ENCODE measurements at regions not wholly inside any gene's neighbourhood (a gene's known extent, or its start where the extent isn't known, plus 50 kb on each side); places are given as distances from the start of the nearest gene placed in this dataset.

DNA sequence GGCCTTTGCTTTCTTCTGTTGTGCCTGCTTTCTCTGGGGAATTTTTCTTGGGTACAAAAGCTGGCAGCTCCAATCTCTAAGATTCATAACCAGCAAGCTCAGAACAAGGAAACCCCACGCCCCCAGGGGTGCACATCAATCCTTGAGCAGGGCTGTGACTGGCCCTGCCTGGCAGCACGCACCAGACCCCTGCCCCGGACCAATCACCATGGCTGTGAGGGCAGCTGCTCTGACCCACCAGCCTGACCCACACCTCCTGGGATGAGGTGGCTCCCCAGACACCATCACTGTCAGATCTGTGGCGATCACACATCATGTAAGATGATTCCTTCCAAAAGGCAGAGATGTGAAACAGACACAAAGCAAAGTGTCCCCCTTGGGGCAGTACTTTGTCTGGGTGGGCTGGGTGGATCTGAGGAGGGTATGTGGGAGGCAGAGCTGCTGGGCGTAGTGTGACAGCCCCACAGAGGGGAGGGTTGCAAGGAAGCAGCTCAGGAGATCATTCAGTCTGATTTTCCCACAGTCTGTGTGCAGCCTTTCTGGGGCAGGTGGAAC is 175.5 kb upstream of the SHH start:
- H3K4me2 ChIP-seq (replicated peaks; ENCODE audit: low read depth, low read length, poor library complexity, severe bottlenecking), result no peak overlapping the region
- H2AFZ ChIP-seq (ENCODE audit: insufficient read depth, low read depth, low read length, poor library complexity, severe bottlenecking), result no peak overlapping the region
- H3K4me1 ChIP-seq (ENCODE audit: control insufficient read depth in 2 of 2, insufficient read depth in 2 of 2, low read length in 2 of 2), result no peaks in the 10 kb centered on the region
- H3K27ac Mint-ChIP-seq, result no peak overlapping the region
- H3K4me3 ChIP-seq (ENCODE audit: control extremely low read depth in 1 of 5, extremely low read depth in 1 of 5, insufficient read depth in 1 of 5, low read depth in 2 of 5, low read length in 4 of 5), result no peak overlapping the region
- CTCF ChIA-PET, result no interaction called here
- no peak for ATAC-seq (ENCODE audit: low read depth)
- H3K79me2 ChIP-seq (ENCODE audit: control insufficient read depth, insufficient read depth, low read length), result no peaks in the 10 kb centered on the region
- H3K9ac ChIP-seq (ENCODE audit: low read length), result no peak overlapping the region
- intact Hi-C loops (cut with micrococcal nuclease), result no loop called here
- H3K27ac ChIP-seq (ENCODE audit: low read length in 2 of 2), result no peak overlapping the region
- peaks cover 0 to 23% (median 0%) of the 10 kb centered on the region in 3 donors for H3K9me3 ChIP-seq (ENCODE audit: control extremely low read depth in 1 of 3, control insufficient read depth in 2 of 3, insufficient read depth in 1 of 3, low read length in 2 of 3)
- H3K4me3 Mint-ChIP-seq, result no peak overlapping the region
- H3K9me3 Mint-ChIP-seq (ENCODE audit: insufficient read depth), result no peaks in the 10 kb centered on the region
- H3K4me1 Mint-ChIP-seq, result no peaks in the 10 kb centered on the region
- H4K20me1 ChIP-seq (ENCODE audit: control insufficient read depth, insufficient read depth, low read length, poor library complexity, severe bottlenecking), result no peaks in the 10 kb centered on the region
- H3K27me3 Mint-ChIP-seq, result no peaks in the 10 kb centered on the region
- 78% methylated on average over 4 of the region's 5 CpGs for WGBS (ENCODE audit: insufficient coverage)
- H3K27me3 ChIP-seq (replicated peaks in 1 of 4; ENCODE audit: control extremely low read depth in 1 of 4, control insufficient read depth in 3 of 4, insufficient read depth in 4 of 4, low read length in 3 of 4), result no peaks in the 10 kb centered on the region
- POLR2A ChIA-PET, result no interaction called here
- DNase-seq, result no peak
- no peaks in the 10 kb centered on the region for H3K36me3 ChIP-seq (replicated peaks in 1 of 2; ENCODE audit: control extremely low read depth in 1 of 2, control insufficient read depth in 1 of 2, extremely low read depth in 1 of 2, insufficient read depth in 2 of 2, low read length in 1 of 2)
- no peak for TF ChIP-seq EZH2 (IDR thresholded peaks at IDR 0.05; ENCODE audit: borderline replicate concordance, insufficient read depth, low read depth, low read length, poor library complexity, severe bottlenecking)
- TF ChIP-seq, protein P1, sequence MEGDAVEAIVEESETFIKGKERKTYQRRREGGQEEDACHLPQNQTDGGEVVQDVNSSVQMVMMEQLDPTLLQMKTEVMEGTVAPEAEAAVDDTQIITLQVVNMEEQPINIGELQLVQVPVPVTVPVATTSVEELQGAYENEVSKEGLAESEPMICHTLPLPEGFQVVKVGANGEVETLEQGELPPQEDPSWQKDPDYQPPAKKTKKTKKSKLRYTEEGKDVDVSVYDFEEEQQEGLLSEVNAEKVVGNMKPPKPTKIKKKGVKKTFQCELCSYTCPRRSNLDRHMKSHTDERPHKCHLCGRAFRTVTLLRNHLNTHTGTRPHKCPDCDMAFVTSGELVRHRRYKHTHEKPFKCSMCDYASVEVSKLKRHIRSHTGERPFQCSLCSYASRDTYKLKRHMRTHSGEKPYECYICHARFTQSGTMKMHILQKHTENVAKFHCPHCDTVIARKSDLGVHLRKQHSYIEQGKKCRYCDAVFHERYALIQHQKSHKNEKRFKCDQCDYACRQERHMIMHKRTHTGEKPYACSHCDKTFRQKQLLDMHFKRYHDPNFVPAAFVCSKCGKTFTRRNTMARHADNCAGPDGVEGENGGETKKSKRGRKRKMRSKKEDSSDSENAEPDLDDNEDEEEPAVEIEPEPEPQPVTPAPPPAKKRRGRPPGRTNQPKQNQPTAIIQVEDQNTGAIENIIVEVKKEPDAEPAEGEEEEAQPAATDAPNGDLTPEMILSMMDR (IDR thresholded peaks at IDR 0.05), result no peak

DNA sequence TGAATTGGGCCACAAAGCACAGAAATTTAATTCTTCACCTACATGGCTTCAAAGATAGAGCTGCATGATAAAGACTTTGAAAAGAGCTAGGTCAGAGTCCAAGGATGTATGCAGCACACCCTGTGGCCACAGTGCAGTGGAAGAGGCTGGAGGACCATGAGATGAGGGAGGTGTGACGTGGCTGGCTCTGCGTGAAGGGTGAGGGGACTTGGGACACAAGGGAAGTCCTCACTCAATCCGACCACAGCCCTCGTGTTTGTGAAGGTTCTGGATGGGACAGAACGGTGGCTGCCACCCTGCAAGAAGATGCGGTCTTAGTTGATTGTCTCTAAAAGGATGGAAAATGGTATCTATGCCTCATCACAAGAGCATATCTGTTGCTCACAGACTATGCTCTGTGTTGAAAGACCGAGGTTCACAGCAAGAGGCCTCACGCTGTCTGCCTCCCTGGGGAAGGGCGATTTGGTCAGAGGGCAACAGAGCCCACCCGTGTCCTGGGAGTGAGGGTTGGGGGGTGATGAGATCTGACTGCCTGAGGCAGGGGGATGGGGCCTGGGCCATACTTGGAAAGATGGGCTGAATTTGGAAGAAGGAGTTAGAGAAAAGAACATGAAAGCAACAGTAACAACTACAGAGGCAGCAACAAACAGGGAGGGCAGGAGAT is 174.4 kb upstream of the SHH start:
- H3K27ac Mint-ChIP-seq, result no peak overlapping the region
- no peaks in the 10 kb centered on the region for H3K4me1 Mint-ChIP-seq
- H3K4me3 ChIP-seq (ENCODE audit: control extremely low read depth in 1 of 5, extremely low read depth in 1 of 5, insufficient read depth in 1 of 5, low read depth in 2 of 5, low read length in 4 of 5), result no peak overlapping the region
- H3K4me1 ChIP-seq (ENCODE audit: control insufficient read depth in 2 of 2, insufficient read depth in 2 of 2, low read length in 2 of 2), result no peaks in the 10 kb centered on the region
- intact Hi-C loops (cut with micrococcal nuclease), result no loop called here
- ATAC-seq (ENCODE audit: low read depth), result no peak
- H2AFZ ChIP-seq (ENCODE audit: insufficient read depth, low read depth, low read length, poor library complexity, severe bottlenecking), result no peak overlapping the region
- WGBS (ENCODE audit: insufficient coverage), result 92% methylated on average over 7 of the region's 10 CpGs
- H3K9ac ChIP-seq (ENCODE audit: low read length), result no peak overlapping the region
- no peaks in the 10 kb centered on the region for H3K27me3 Mint-ChIP-seq
- H3K36me3 ChIP-seq (replicated peaks in 1 of 2; ENCODE audit: control extremely low read depth in 1 of 2, control insufficient read depth in 1 of 2, extremely low read depth in 1 of 2, insufficient read depth in 2 of 2, low read length in 1 of 2), result no peaks in the 10 kb centered on the region
- POLR2A ChIA-PET, result no interaction called here
- H3K9me3 Mint-ChIP-seq (ENCODE audit: insufficient read depth), result no peaks in the 10 kb centered on the region
- CTCF ChIA-PET, result no interaction called here
- no peak for DNase-seq
- H4K20me1 ChIP-seq (ENCODE audit: control insufficient read depth, insufficient read depth, low read length, poor library complexity, severe bottlenecking), result no peaks in the 10 kb centered on the region
- H3K9me3 ChIP-seq (ENCODE audit: control extremely low read depth in 1 of 3, control insufficient read depth in 2 of 3, insufficient read depth in 1 of 3, low read length in 2 of 3), result peaks cover 0 to 19% (median 0%) of the 10 kb centered on the region in 3 donors
- no peak overlapping the region for H3K4me2 ChIP-seq (replicated peaks; ENCODE audit: low read depth, low read length, poor library complexity, severe bottlenecking)
- H3K4me3 Mint-ChIP-seq, result no peak overlapping the region
- H3K79me2 ChIP-seq (ENCODE audit: control insufficient read depth, insufficient read depth, low read length), result no peaks in the 10 kb centered on the region
- no peaks in the 10 kb centered on the region for H3K27me3 ChIP-seq (replicated peaks in 1 of 4; ENCODE audit: control extremely low read depth in 1 of 4, control insufficient read depth in 3 of 4, insufficient read depth in 4 of 4, low read length in 3 of 4)
- no peak for TF ChIP-seq EZH2 (IDR thresholded peaks at IDR 0.05; ENCODE audit: borderline replicate concordance, insufficient read depth, low read depth, low read length, poor library complexity, severe bottlenecking)
- TF ChIP-seq, protein P1 (IDR thresholded peaks at IDR 0.05), result no peak
- no peak overlapping the region for H3K27ac ChIP-seq (ENCODE audit: low read length in 2 of 2)

Data from B cell (primary cell).